ENCODE measurements at regions not wholly inside any gene's neighbourhood (a gene's known extent, or its start where the extent isn't known, plus 50 kb on each side); places are given as distances from the start of the nearest gene placed in this dataset.
"Not testable (repeated sequence)": the region's sequence is repeated elsewhere in the genome, so short reads cannot be mapped to it uniquely, and the experiment has no call there.

DNA sequence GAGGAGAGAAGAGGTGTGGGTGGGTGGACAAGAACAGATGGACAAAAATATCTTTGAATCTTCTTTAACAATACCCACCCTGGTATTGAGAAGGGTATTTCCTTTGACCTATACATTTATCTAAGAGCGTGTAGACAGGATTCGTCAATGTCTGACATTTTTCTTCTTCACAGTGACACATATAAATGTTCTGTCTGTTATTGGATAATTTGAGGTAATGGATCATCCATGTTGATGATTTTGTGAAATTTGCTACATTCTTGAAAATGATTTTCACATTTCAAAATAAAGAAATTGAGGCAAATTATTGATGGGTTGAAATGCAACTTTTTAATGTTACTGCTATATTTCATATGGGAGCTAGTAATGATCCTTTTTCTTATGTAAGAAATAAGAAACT lies 770.7 kb upstream of the EPHA7 start:
- DNase-seq (ENCODE audit: low read depth) = no peak
- TF ChIP-seq, protein P1, sequence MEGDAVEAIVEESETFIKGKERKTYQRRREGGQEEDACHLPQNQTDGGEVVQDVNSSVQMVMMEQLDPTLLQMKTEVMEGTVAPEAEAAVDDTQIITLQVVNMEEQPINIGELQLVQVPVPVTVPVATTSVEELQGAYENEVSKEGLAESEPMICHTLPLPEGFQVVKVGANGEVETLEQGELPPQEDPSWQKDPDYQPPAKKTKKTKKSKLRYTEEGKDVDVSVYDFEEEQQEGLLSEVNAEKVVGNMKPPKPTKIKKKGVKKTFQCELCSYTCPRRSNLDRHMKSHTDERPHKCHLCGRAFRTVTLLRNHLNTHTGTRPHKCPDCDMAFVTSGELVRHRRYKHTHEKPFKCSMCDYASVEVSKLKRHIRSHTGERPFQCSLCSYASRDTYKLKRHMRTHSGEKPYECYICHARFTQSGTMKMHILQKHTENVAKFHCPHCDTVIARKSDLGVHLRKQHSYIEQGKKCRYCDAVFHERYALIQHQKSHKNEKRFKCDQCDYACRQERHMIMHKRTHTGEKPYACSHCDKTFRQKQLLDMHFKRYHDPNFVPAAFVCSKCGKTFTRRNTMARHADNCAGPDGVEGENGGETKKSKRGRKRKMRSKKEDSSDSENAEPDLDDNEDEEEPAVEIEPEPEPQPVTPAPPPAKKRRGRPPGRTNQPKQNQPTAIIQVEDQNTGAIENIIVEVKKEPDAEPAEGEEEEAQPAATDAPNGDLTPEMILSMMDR (IDR thresholded peaks at IDR 0.05; ENCODE audit: low read length, missing control alignments) = no peak
- H3K4me3 ChIP-seq (replicated peaks; ENCODE audit: low read depth, low read length) = no peak overlapping the region

DNA sequence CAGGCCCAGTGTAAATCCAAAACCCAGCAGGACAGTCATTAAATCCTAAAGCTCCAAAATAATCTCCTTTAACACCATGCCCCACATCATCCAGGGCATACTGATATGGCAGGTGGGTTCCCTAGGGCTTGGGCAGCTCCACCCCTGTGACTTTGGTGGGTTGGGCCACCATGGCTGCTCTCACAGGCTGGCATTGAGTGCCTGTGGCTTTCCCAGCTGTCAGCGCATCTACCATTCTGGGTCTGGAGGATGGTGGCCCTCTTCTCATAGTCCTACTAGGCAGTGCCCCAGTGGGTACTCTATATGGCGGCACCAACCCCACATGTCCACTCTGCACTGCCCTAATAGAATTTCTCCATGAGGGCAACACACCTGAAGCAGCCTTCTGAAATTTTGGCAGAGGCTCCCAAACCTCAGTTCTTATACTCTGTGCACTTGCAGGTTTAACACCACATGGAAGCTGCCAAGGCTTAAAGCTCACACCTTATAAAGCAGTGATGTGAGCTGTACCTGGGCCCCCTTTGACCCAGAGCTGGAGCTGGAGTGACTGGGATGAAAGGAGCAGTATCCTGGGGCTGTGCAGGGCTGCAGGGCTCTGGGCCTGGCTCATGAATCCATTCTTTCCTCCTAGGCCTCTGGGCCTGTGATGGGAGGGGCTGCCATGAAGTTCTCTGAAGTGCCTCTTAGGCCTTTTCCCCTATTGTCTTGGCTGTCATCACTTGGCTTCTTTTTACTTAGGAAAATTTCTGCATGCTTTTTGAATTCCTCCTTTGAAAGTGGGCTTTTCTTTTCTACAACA lies 765.5 kb upstream of the EPHA7 start:
- TF ChIP-seq, protein P1 (IDR thresholded peaks at IDR 0.05; ENCODE audit: low read length, missing control alignments) = no peak
- DNase-seq (ENCODE audit: low read depth) = no peak
- H3K4me3 ChIP-seq (replicated peaks; ENCODE audit: low read depth, low read length) = no peak overlapping the region

DNA sequence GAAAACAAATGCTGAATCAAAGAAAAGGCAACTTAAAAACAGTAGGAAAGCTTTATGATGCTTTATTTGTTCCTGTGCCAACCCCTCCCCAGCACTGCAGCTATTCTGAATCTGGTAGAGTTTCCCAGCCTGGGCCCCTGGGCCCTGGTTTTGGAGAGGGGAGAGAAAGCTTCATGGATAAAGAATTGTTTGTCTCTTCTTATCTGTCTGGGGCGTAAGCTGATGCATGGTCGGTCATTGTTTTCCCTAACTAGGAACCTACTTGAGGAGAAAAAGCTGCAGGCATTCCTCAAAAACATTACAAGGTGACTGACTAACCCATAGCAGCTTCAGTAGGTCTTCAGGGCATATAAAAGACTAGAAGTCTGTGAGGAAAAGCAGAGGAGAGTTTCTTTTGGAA lies 758.1 kb upstream of the EPHA7 start:
- H3K4me3 ChIP-seq (replicated peaks; ENCODE audit: low read depth, low read length) = no peak overlapping the region
- TF ChIP-seq, protein P1 (IDR thresholded peaks at IDR 0.05; ENCODE audit: low read length, missing control alignments) = no peak
- DNase-seq (ENCODE audit: low read depth) = no peak

DNA sequence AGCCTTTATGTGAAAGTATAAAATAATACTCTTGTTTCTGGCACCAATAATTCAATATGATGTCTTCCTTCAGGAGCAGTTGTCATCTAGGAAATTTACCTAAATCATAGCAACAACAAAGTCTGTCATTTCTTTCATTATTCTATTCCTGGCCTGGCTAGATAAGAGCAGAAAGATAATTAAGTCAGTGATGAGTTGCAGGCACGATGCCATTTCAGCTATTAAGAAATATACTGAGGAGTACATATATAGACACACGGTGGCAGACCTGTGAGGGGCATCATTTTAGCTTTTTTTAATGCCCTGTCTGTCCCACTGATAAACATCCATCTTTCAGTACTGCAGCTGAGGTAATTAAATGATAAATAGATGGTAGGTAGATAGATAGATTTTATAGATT lies 756.1 kb upstream of the EPHA7 start:
- no peak for DNase-seq (ENCODE audit: low read depth)
- TF ChIP-seq, protein P1 (IDR thresholded peaks at IDR 0.05; ENCODE audit: low read length, missing control alignments) = no peak

DNA sequence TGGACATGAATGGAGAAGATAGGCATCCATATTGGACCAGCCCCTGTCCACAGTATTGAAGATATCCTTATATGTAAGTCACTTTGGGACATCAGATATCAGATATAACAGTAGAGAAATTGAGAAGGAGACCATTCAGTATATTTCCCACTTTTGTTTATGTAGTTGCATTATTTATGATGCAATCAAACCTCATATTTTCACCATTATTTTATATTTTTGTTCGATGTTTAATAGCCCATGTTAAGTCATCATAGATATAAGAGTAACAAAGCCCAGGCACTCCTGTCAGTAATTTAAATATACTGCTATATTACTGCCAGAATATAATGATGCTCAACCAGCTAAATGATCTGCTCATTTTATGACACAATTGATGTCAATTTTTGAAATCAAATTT lies 744.5 kb upstream of the EPHA7 start:
- no peak overlapping the region for H3K4me3 ChIP-seq (replicated peaks; ENCODE audit: low read depth, low read length)
- TF ChIP-seq, protein P1 (IDR thresholded peaks at IDR 0.05; ENCODE audit: low read length, missing control alignments) = no peak
- no peak for DNase-seq (ENCODE audit: low read depth)

More for the DNA sequence above, 756.1 kb upstream of the EPHA7 start:
- no peak overlapping the region for H3K4me3 ChIP-seq (replicated peaks; ENCODE audit: low read depth, low read length)

DNA sequence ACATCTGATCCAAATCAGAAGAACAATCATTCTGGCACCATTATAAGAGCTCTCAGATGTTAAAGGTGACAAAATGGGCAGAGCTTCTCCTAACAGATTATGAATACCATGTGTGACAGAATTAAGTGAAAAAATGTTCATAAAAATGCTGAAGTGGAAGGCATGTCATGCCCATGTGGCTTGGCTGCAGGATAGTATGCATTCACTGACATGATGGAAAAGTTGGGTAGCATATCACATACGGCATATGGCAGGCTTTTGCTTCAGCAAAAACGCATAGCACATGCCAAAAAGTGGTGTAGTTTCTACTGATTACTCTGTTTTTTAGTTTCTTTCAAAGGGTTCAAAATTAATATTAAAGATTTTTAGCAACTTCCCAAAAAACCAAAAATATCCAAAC lies 731.5 kb upstream of the EPHA7 start:
- TF ChIP-seq, protein P1 (IDR thresholded peaks at IDR 0.05; ENCODE audit: low read length, missing control alignments) = no peak
- no peak overlapping the region for H3K4me3 ChIP-seq (replicated peaks; ENCODE audit: low read depth, low read length)
- no peak for DNase-seq (ENCODE audit: low read depth)

DNA sequence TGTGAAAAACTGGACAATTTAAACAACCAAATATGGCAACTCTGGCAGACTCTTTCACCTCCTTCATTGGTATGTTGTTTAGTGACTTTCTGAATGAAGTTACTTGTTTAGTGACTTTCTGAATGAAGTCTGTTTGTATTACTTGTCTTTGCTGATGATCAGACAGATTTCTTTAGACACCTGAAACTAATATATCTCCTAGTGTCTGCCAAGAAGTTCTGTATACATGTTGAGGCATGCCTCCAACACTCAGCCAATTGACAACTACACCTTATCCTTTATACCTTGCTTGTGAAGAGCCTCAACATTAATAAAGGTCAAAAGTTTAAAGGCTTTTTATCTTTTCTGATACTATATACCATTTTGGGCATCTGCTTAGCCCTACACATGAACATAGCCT lies 725.4 kb upstream of the EPHA7 start:
- H3K4me3 ChIP-seq (replicated peaks; ENCODE audit: low read depth, low read length) = no peak overlapping the region
- TF ChIP-seq, protein P1 (IDR thresholded peaks at IDR 0.05; ENCODE audit: low read length, missing control alignments) = no peak
- no peak for DNase-seq (ENCODE audit: low read depth)

DNA sequence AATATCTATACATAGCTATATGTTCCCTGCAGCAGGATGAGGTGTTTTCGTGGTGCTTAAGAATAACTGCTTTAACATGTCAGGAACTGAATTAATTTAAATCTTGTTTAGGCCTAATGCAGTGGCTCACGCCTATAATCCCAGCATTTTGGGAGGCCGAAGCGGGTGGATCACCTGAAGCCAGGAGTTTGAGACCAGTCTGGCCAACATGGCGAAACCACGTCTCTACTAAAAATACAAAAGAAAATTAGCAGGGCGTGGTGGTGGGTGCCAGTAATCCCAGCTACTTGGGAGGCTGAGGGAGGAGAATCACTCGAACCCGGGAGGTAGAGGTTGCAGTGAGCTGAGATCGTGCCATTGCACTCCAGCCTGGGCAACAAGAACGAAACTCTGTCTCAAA lies 717.8 kb upstream of the EPHA7 start:
- DNase-seq (ENCODE audit: low read depth) = not testable (repeated sequence)

More for the DNA sequence above, 717.8 kb upstream of the EPHA7 start:
- H3K4me3 ChIP-seq (replicated peaks; ENCODE audit: low read depth, low read length) = not testable (repeated sequence)

Measured in fibroblast of pulmonary artery (primary cell).